ENCODE measurements at regions not wholly inside any gene's neighbourhood (a gene's known extent, or its start where the extent isn't known, plus 50 kb on each side); places are given as distances from the start of the nearest gene placed in this dataset.

- Histone ChIP-seq H4K5ac (ENCODE audit: insufficient read length, low read depth, low read length) (no peak overlapping the region), H2BK120ac (replicated peaks; ENCODE audit: low read depth, low read length) (no peak overlapping the region), H2BK5ac (ENCODE audit: low read depth, low read length) (no peak overlapping the region), H2AFZ (ENCODE audit: low read length) (no peak overlapping the region), H3K36me3 (ENCODE audit: control insufficient read depth in 2 of 4, insufficient read depth in 4 of 4, low read length in 3 of 4) (no peaks in the 10 kb centered on the region; a peak in 1 of 8 replicates), H3K18ac (ENCODE audit: extremely low read depth, low read length) (no peak overlapping the region), H3K23ac (ENCODE audit: insufficient read length) (no peak overlapping the region), H3K4me2 (ENCODE audit: insufficient read depth in 1 of 2, low read depth in 2 of 2, low read length in 2 of 2) (no peak overlapping the region), H3K4me3 (ENCODE audit: extremely low read depth in 1 of 4, insufficient read depth in 2 of 4, low read depth in 3 of 4, low read length in 4 of 4) (no peak overlapping the region), H3K56ac (replicated peaks; ENCODE audit: insufficient read length, low read depth, low read length) (no peak overlapping the region), H3K9me3 (ENCODE audit: insufficient read depth in 2 of 2, low read depth in 1 of 2, low read length in 1 of 2) (no peaks in the 10 kb centered on the region), H2AK5ac (ENCODE audit: low read depth, low read length) (no peak overlapping the region), H4K8ac (ENCODE audit: extremely low read depth, insufficient read depth, low read length) (no peak overlapping the region), H3K79me1 (ENCODE audit: low read depth, low read length) (no peaks in the 10 kb centered on the region), H3K79me2 (ENCODE audit: control insufficient read depth in 1 of 2, insufficient read depth in 2 of 2, low read length in 2 of 2) (no peaks in the 10 kb centered on the region), H2BK12ac (ENCODE audit: low read depth, low read length) (no peak overlapping the region), H2BK20ac (ENCODE audit: low read length) (no peak overlapping the region), H4K91ac (replicated peaks; ENCODE audit: insufficient read length, low read length) (no peak overlapping the region), H3K23me2 (ENCODE audit: low read depth, low read length) (no peaks in the 10 kb centered on the region), H3K14ac (ENCODE audit: insufficient read length) (no peak overlapping the region), H3K9ac (replicated peaks in 1 of 4; ENCODE audit: extremely low read depth in 1 of 4, low read depth in 3 of 4, low read length in 3 of 4) (no peak overlapping the region), H3K27me3 (replicated peaks in 1 of 4; ENCODE audit: control insufficient read depth in 3 of 4, extremely low read depth in 1 of 4, insufficient read depth in 3 of 4, low read length in 3 of 4) (no peaks in the 10 kb centered on the region), H3K4ac (replicated peaks; ENCODE audit: insufficient read length, low read depth, low read length) (no peak overlapping the region), H4K20me1 (replicated peaks in 1 of 2; ENCODE audit: control insufficient read depth in 1 of 2, insufficient read depth in 2 of 2, low read length in 2 of 2) (no peaks in the 10 kb centered on the region), H3K27ac (ENCODE audit: low read depth, low read length) (no peak overlapping the region), H3K4me1 (replicated peaks in 1 of 4; ENCODE audit: control insufficient read depth in 3 of 4, insufficient read depth in 4 of 4, low read length in 3 of 4) (peaks cover 0 to 2% (median 0%) of the 10 kb centered on the region in 4 experiments; a peak in 1 of 7 replicates), H2BK15ac (ENCODE audit: low read length) (no peak overlapping the region)
- FAIRE-seq (no peak), DNase-seq (ENCODE audit: low read depth in 1 of 2, low spot score in 2 of 2) (no peak)
- POLR2A ChIA-PET (ENCODE audit: partially characterized antibody): no interaction called here
- CTCF ChIA-PET (ENCODE audit: partially characterized antibody): interaction anchor here (1.0 kb wide), 1 partner anchor 31 kb away, joined by 5 read pairs; no protein-coding TSS in a partner anchor
- WGBS, 2 experiments (ENCODE audit: extremely low coverage in 1 of 2, insufficient coverage in 1 of 2, insufficient read length in 1 of 2, insufficient replicate concordance in 2 of 2, low coverage in 1 of 2, low lambda C conversion rate in 2 of 2, missing lambda C conversion rate in 1 of 2): 93% methylated on average over 4 of the region's 4 CpGs; no CpG with 5 or more reads in 1 of the 2 experiments
- TF ChIP-seq HDAC6 (IDR thresholded peaks at IDR 0.05; ENCODE audit: low read depth, low read length) (no peak), SP2 (IDR thresholded peaks at IDR 0.05; ENCODE audit: low read length) (no peak), JUND (IDR thresholded peaks at IDR 0.05; ENCODE audit: low read length) (no peak), CBX8 (IDR thresholded peaks at IDR 0.05; ENCODE audit: borderline replicate concordance, low read depth, low read length) (no peak), RAD21 (IDR thresholded peaks at IDR 0.05 in 1 of 2, conservative IDR thresholded peaks at IDR 0.05 in 1 of 2; ENCODE audit: low read depth in 2 of 2, low read length in 2 of 2) (no peak), SIN3A (conservative IDR thresholded peaks at IDR 0.05 in 1 of 2, IDR thresholded peaks at IDR 0.05 in 1 of 2; ENCODE audit: low read depth in 1 of 2, low read length in 2 of 2) (no peak), PHF8 (conservative IDR thresholded peaks at IDR 0.05; ENCODE audit: low read depth, low read length) (no peak), GABPA (IDR thresholded peaks at IDR 0.05; ENCODE audit: borderline replicate concordance, insufficient read depth, low read length) (no peak), RNF2 (IDR thresholded peaks at IDR 0.05; ENCODE audit: borderline replicate concordance, low read depth, low read length, missing control alignments, poor library complexity, severe bottlenecking) (no peak), RBBP5 (IDR thresholded peaks at IDR 0.05; ENCODE audit: borderline replicate concordance, low read depth, low read length) (no peak), POLR2A (IDR thresholded peaks at IDR 0.05; ENCODE audit: control extremely low read depth in 1 of 2, low read depth in 2 of 2, low read length in 2 of 2) (no peak), CBX5 (IDR thresholded peaks at IDR 0.05; ENCODE audit: low read depth, low read length) (no peak), RFX5 (IDR thresholded peaks at IDR 0.05; ENCODE audit: borderline replicate concordance, low read depth, low read length) (no peak), TBP (IDR thresholded peaks at IDR 0.05; ENCODE audit: low read depth, low read length) (no peak), SP1 (IDR thresholded peaks at IDR 0.05; ENCODE audit: low read depth, low read length) (no peak)
Measured at GRCh38 chr6:154898821-154899220, 96.3 kb upstream of the TIAM2 start.

Measured in H1 (cell line).